K562 (cell line): ENCODE measurements at regions not wholly inside any gene's neighbourhood (a gene's known extent, or its start where the extent isn't known, plus 50 kb on each side); places are given as distances from the start of the nearest gene placed in this dataset.

Source experiments
- CLOCK ChIP-seq: fragments of 250-450 bp; sonication (Bioruptor Pico); IDR thresholded peaks from 2 replicates; pipeline ENCODE4 v1.4.0; 2020; ENCODE audit warnings: mild to moderate bottlenecking, moderate library complexity, borderline replicate concordance
- E2F1 ChIP-seq: sonication (generic); formaldehyde crosslinking; IDR thresholded peaks from 2 replicates; pipeline ENCODE4 v1.8.1; 2023; ENCODE audit warnings: mild to moderate bottlenecking, missing genetic modification reagents, moderate library complexity
- FUS ChIP-seq: fragments of 200-400 bp; formaldehyde crosslinking; optimal IDR thresholded peaks from 2 replicates; pipeline ENCODE3; 2017; ENCODE audit warnings: low read depth, low read length
- GMEB1 ChIP-seq: fragments of 250-450 bp; sonication (Bioruptor Pico); IDR thresholded peaks from 2 replicates; pipeline ENCODE4 v1.4.0; 2020; ENCODE audit warnings: mild to moderate bottlenecking
- HES1 ChIP-seq: fragments of 450-650 bp; IDR thresholded peaks from 2 replicates; pipeline ENCODE4 v1.6.1; 2016; ENCODE audit warnings: low read depth, mild to moderate bottlenecking, moderate library complexity
- HMBOX1 ChIP-seq: sonication (generic); IDR thresholded peaks from 2 replicates; pipeline ENCODE4 v1.6.1; 2016
- KLF16 ChIP-seq: IDR thresholded peaks from 2 replicates; pipeline ENCODE4 v1.6.1; 2016; ENCODE audit warnings: antibody characterized with exemption
- MTF1 ChIP-seq: fragments of 250-450 bp; sonication (Bioruptor Pico); IDR thresholded peaks from 2 replicates; pipeline ENCODE4 v1.9.0; 2021; ENCODE audit warnings: moderate library complexity, mild to moderate bottlenecking, inconsistent platforms, borderline replicate concordance
- PBX2 ChIP-seq, 2 experiments: IDR thresholded peaks in 1 of 2; conservative IDR thresholded peaks in 1 of 2; 2 replicates each; pipeline ENCODE4 v1.6.1; 2016; ENCODE audit warnings: low read depth in 2 of 2, mild to moderate bottlenecking in 1 of 2, missing compliant biosample characterization in 1 of 2, missing genetic modification characterization in 1 of 2, moderate library complexity in 1 of 2
- POLR3A ChIP-seq: IDR thresholded peaks from 2 replicates; pipeline ENCODE4 v1.6.1; 2011; ENCODE audit warnings: borderline replicate concordance, mild to moderate bottlenecking, moderate library complexity; ENCODE audit not compliant: insufficient read length, insufficient read depth; ENCODE audit errors: extremely low read depth
- TEAD4 ChIP-seq, 2 experiments: sonication (generic) in 1 of 2; formaldehyde crosslinking in 1 of 2; IDR thresholded peaks; 2 replicates each; pipeline versions ENCODE4 v1.6.1 to v1.8.0; 2012 to 2022; ENCODE audit warnings: borderline replicate concordance in 1 of 2, inconsistent platforms in 1 of 2, low read length in 1 of 2, mild to moderate bottlenecking in 1 of 2, missing genetic modification reagents in 1 of 2
- TFAM ChIP-seq: fragments of 250-450 bp; sonication (Bioruptor Pico); conservative IDR thresholded peaks from 2 replicates; pipeline ENCODE4 v1.5.0; 2021; ENCODE audit warnings: mild to moderate bottlenecking, moderate library complexity
- ZNF124 ChIP-seq: sonication (generic); formaldehyde crosslinking; IDR thresholded peaks from 2 replicates; pipeline ENCODE4 v1.8.1; 2022; ENCODE audit warnings: missing genetic modification reagents
- ZNF133 ChIP-seq: fragments of 250-450 bp; sonication (Bioruptor Pico); IDR thresholded peaks from 2 replicates; pipeline ENCODE4 v1.4.0; 2020; ENCODE audit warnings: mild to moderate bottlenecking
- ZNF175 ChIP-seq: fragments of 200-800 bp; sonication (Bioruptor generic); IDR thresholded peaks from 2 replicates; pipeline ENCODE4 v1.6.1; 2016; ENCODE audit warnings: low read depth, mild to moderate bottlenecking, missing genetic modification characterization, missing compliant biosample characterization
- ZNF780A ChIP-seq: fragments of 250-450 bp; sonication (Bioruptor Pico); IDR thresholded peaks from 2 replicates; pipeline ENCODE4 v1.5.0; 2021; ENCODE audit warnings: mild to moderate bottlenecking

- TF ChIP-seq CLOCK (CRISPR knock-in tag) (no peak), TFAM (CRISPR knock-in tag) (no peak), HES1 (no peak), TEAD4 (IDR thresholded peaks at IDR 0.05; ENCODE audit: low read length) (no peak), TEAD4 (CRISPR knock-in tag; IDR thresholded peaks at IDR 0.05; ENCODE audit: borderline replicate concordance) (no peak), ZNF133 (no peak), HMBOX1 (no peak), MTF1 (CRISPR knock-in tag) (no peak), E2F1 (CRISPR knock-in tag) (no peak), ZNF124 (no peak), FUS (no peak), ZNF175 (CRISPR knock-in tag) (no peak), GMEB1 (CRISPR knock-in tag) (no peak), POLR3A (no peak), PBX2 (CRISPR knock-in tag; IDR thresholded peaks at IDR 0.05; ENCODE audit: low read depth) (no peak), PBX2 (tag; conservative IDR thresholded peaks at IDR 0.05; ENCODE audit: low read depth) (no peak), ZNF780A (CRISPR knock-in tag) (no peak), KLF16 (peak; percentile 11; the same call in 1 of the 2 replicates)
Observed at GRCh38 chr14:100645196-100645981, 58.2 kb upstream of the BEGAIN start (continued).
